ENCODE measurements at regions not wholly inside any gene's neighbourhood (a gene's known extent, or its start where the extent isn't known, plus 50 kb on each side); places are given as distances from the start of the nearest gene placed in this dataset.

GRCh38 chr16:66203476-66203875 lies 163.0 kb upstream of the CDH5 start:
- Histone ChIP-seq H3K36me3 (no peaks in the 10 kb centered on the region), H3K9me3 (no peaks in the 10 kb centered on the region), H3K4me1 (no peaks in the 10 kb centered on the region), H3K27me3 (no peaks in the 10 kb centered on the region), H3K4me3 (no peak overlapping the region), H3K27ac (replicated peaks in 1 of 4) (no peak overlapping the region)
- intact Hi-C loops (cut with DNase I) = no loop called here
- no peak for TF ChIP-seq POLR2AphosphoS5 (IDR thresholded peaks at IDR 0.05)
- TF ChIP-seq CTCF (IDR thresholded peaks at IDR 0.05) = no peak
- no peak for TF ChIP-seq EP300 (IDR thresholded peaks at IDR 0.05)
- TF ChIP-seq POLR2A (IDR thresholded peaks at IDR 0.05; ENCODE audit: low read depth) = no peak
- WGBS = 95% methylated on average over 4 of the region's 4 CpGs
- DNase-seq (ENCODE audit: extremely low spot score) = peak; percentile 66

GRCh38 chr16:66199189-66199588 lies 167.3 kb upstream of the CDH5 start:
- Histone ChIP-seq H3K9me3 (no peaks in the 10 kb centered on the region), H3K36me3 (no peaks in the 10 kb centered on the region), H3K27ac (replicated peaks in 1 of 4) (no peak overlapping the region), H3K4me3 (no peak overlapping the region), H3K27me3 (no peaks in the 10 kb centered on the region), H3K4me1 (no peaks in the 10 kb centered on the region)
- DNase-seq (ENCODE audit: extremely low spot score) = peak; percentile 89
- TF ChIP-seq POLR2AphosphoS5 (IDR thresholded peaks at IDR 0.05) (no peak), POLR2A (IDR thresholded peaks at IDR 0.05; ENCODE audit: low read depth) (no peak), CTCF (IDR thresholded peaks at IDR 0.05) (no peak), EP300 (IDR thresholded peaks at IDR 0.05) (no peak)
- intact Hi-C loops (cut with DNase I) = no loop called here
- 96% methylated on average over 1 of the region's 1 CpG for WGBS

GRCh38 chr16:66198641-66199040 lies 167.8 kb upstream of the CDH5 start:
- TF ChIP-seq EP300 (IDR thresholded peaks at IDR 0.05) (no peak), POLR2AphosphoS5 (IDR thresholded peaks at IDR 0.05) (no peak), CTCF (IDR thresholded peaks at IDR 0.05) (no peak), POLR2A (IDR thresholded peaks at IDR 0.05; ENCODE audit: low read depth) (no peak)
- Histone ChIP-seq H3K4me3 (no peak overlapping the region), H3K27me3 (no peaks in the 10 kb centered on the region), H3K27ac (replicated peaks in 1 of 4) (no peak overlapping the region), H3K4me1 (no peaks in the 10 kb centered on the region), H3K9me3 (no peaks in the 10 kb centered on the region), H3K36me3 (no peaks in the 10 kb centered on the region)
- 82% methylated on average over 3 of the region's 3 CpGs for WGBS
- intact Hi-C loops (cut with DNase I) = no loop called here
- DNase-seq (ENCODE audit: extremely low spot score) = no peak

GRCh38 chr16:66197668-66198278 lies 168.7 kb upstream of the CDH5 start:
- Histone ChIP-seq H3K4me3 (no peak overlapping the region), H3K36me3 (no peaks in the 10 kb centered on the region), H3K27ac (replicated peaks in 1 of 4) (no peak overlapping the region), H3K27me3 (no peaks in the 10 kb centered on the region), H3K9me3 (no peaks in the 10 kb centered on the region), H3K4me1 (no peaks in the 10 kb centered on the region)
- DNase-seq (ENCODE audit: extremely low spot score) = no peak
- 92% methylated on average over 4 of the region's 4 CpGs for WGBS
- intact Hi-C loops (cut with DNase I) = no loop called here
- no peak for TF ChIP-seq POLR2AphosphoS5 (IDR thresholded peaks at IDR 0.05)
- no peak for TF ChIP-seq POLR2A (IDR thresholded peaks at IDR 0.05; ENCODE audit: low read depth)
- no peak for TF ChIP-seq EP300 (IDR thresholded peaks at IDR 0.05)
- no peak for TF ChIP-seq CTCF (IDR thresholded peaks at IDR 0.05)

GRCh38 chr16:66196770-66197169 lies 169.7 kb upstream of the CDH5 start:
- WGBS = 84% methylated on average over 3 of the region's 3 CpGs

More at GRCh38 chr16:66196770-66197169, 169.7 kb upstream of the CDH5 start:
- TF ChIP-seq POLR2A (IDR thresholded peaks at IDR 0.05; ENCODE audit: low read depth) = no peak
- no peak for TF ChIP-seq CTCF (IDR thresholded peaks at IDR 0.05)
- no peak for TF ChIP-seq POLR2AphosphoS5 (IDR thresholded peaks at IDR 0.05)
- TF ChIP-seq EP300 (IDR thresholded peaks at IDR 0.05) = no peak
- Histone ChIP-seq H3K27me3 (no peaks in the 10 kb centered on the region), H3K27ac (replicated peaks in 1 of 4) (no peak overlapping the region), H3K9me3 (no peaks in the 10 kb centered on the region), H3K4me3 (no peak overlapping the region), H3K4me1 (no peaks in the 10 kb centered on the region), H3K36me3 (no peaks in the 10 kb centered on the region)
- intact Hi-C loops (cut with DNase I) = no loop called here
- DNase-seq (ENCODE audit: extremely low spot score) = peak; percentile 83
